A673 (cell line): ENCODE measurements at regions not wholly inside any gene's neighbourhood (a gene's known extent, or its start where the extent isn't known, plus 50 kb on each side); places are given as distances from the start of the nearest gene placed in this dataset.

Experiments
- BruUV-seq: library from RNA; stranded (reverse); fragments of 400-500 nt; replicated peaks from 2 replicates; lab custom pipeline; 2021; lab: Mats Ljungman, UMichigan
- CTCF ChIA-PET: fragments of 300-600 bp; sonication (Branson Sonifier 250); formaldehyde crosslinking; loops from one replicate; lab custom pipeline; 2022; ENCODE audit warnings: antibody characterized with exemption; lab: Charles Lee
- POLR2A ChIA-PET: fragments of 300-600 bp; sonication (Branson Sonifier 250); formaldehyde crosslinking; loops from one replicate; lab custom pipeline; 2022; ENCODE audit warnings: antibody characterized with exemption; ENCODE audit not compliant: low non-redundant PET; lab: Charles Lee
- DNase-seq: peaks from one replicate; pipeline ENCODE4 v3.0.0-alpha.2; 2015; ENCODE audit warnings: low spot score
- H3K27ac ChIP-seq: fragments of 200-600 bp; sonication (generic); 2 replicates; pipeline ENCODE4 v1.5.1; 2016; ENCODE audit warnings: mixed run types, low read depth, mild to moderate bottlenecking, mixed read lengths, antibody characterized with exemption, low read length; ENCODE audit not compliant: poor library complexity, severe bottlenecking
- H3K27me3 ChIP-seq: fragments of 200-600 bp; sonication (generic); replicated peaks from 2 replicates; pipeline ENCODE4 v1.6.1; 2017; ENCODE audit warnings: mixed run types, low read depth, mild to moderate bottlenecking, mixed read lengths, antibody characterized with exemption, low read length; ENCODE audit not compliant: insufficient read depth, poor library complexity
- H3K36me3 ChIP-seq: fragments of 200-600 bp; sonication (generic); 2 replicates; pipeline ENCODE4 v1.6.1; 2016; ENCODE audit warnings: mixed run types, mild to moderate bottlenecking, mixed read lengths, antibody characterized with exemption, low read length; ENCODE audit not compliant: insufficient read depth, poor library complexity, severe bottlenecking
- H3K4me1 ChIP-seq: fragments of 200-600 bp; sonication (generic); 2 replicates; pipeline ENCODE4 v1.6.1; 2017; ENCODE audit warnings: mixed run types, mild to moderate bottlenecking, mixed read lengths, antibody characterized with exemption, low read length; ENCODE audit not compliant: insufficient read depth, poor library complexity, severe bottlenecking
- H3K4me3 ChIP-seq: fragments of 200-600 bp; sonication (generic); 2 replicates; pipeline ENCODE4 v1.5.1; 2016; ENCODE audit warnings: low read depth, mixed run types, mild to moderate bottlenecking, mixed read lengths, low read length; ENCODE audit not compliant: poor library complexity, severe bottlenecking
- H3K9me3 ChIP-seq: fragments of 200-600 bp; sonication (generic); 2 replicates; pipeline ENCODE4 v1.6.1; 2016; ENCODE audit warnings: mixed run types, low read depth, mild to moderate bottlenecking, mixed read lengths, antibody characterized with exemption, low read length; ENCODE audit not compliant: poor library complexity, severe bottlenecking
- EZH2 ChIP-seq: fragments of 200-600 bp; sonication (generic); IDR thresholded peaks from 2 replicates; pipeline ENCODE4 v1.6.1; 2017; ENCODE audit warnings: borderline replicate concordance, low read depth, mild to moderate bottlenecking, mixed read lengths, antibody characterized with exemption, low read length; ENCODE audit not compliant: poor library complexity, severe bottlenecking
- intact Hi-C: fragments of 100-400 bp; cut with micrococcal nuclease; formaldehyde crosslinking; loops from one replicate; pipeline ENCODE4 v1.10.0; 2022; ENCODE audit not compliant: unreplicated experiment
- TF ChIP-seq, protein P1 (sequence below): fragments of 300-800, 200-600 bp; sonication (generic); conservative IDR thresholded peaks from 2 replicates; pipeline ENCODE4 v1.5.1; 2017; ENCODE audit warnings: low read depth, mild to moderate bottlenecking, antibody characterized with exemption, low read length, moderate library complexity, mixed read lengths

DNA sequence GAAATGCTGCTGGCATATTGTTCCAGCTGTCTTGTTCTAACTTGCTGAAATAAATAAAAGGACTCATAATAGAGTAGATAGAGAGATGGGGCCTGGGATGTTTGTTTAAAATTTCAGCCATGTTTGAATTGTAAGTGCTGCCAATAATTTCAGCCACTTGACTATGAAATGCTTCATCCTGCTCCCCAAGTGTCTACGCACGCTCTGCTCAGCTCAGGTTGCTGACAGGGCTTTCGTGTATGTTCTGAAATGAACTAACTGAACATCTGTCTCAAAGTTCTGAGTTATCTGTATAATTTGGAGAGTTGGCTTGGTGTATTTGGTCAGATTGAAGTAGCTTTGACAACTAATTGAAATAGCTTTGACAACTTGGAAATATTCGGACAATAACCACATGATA, 387.8 kb downstream of the BMP2 start:
- no peak for DNase-seq
- POLR2A ChIA-PET: no interaction called here
- Histone ChIP-seq H3K4me1 (no peaks in the 10 kb centered on the region), H3K9me3 (no peaks in the 10 kb centered on the region), H3K4me3 (no peak overlapping the region), H3K36me3 (no peaks in the 10 kb centered on the region), H3K27ac (no peak overlapping the region), H3K27me3 (no peaks in the 10 kb centered on the region)
- intact Hi-C loops: no loop called here
- TF ChIP-seq, protein P1, sequence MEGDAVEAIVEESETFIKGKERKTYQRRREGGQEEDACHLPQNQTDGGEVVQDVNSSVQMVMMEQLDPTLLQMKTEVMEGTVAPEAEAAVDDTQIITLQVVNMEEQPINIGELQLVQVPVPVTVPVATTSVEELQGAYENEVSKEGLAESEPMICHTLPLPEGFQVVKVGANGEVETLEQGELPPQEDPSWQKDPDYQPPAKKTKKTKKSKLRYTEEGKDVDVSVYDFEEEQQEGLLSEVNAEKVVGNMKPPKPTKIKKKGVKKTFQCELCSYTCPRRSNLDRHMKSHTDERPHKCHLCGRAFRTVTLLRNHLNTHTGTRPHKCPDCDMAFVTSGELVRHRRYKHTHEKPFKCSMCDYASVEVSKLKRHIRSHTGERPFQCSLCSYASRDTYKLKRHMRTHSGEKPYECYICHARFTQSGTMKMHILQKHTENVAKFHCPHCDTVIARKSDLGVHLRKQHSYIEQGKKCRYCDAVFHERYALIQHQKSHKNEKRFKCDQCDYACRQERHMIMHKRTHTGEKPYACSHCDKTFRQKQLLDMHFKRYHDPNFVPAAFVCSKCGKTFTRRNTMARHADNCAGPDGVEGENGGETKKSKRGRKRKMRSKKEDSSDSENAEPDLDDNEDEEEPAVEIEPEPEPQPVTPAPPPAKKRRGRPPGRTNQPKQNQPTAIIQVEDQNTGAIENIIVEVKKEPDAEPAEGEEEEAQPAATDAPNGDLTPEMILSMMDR: no peak
- no peak for TF ChIP-seq EZH2
- CTCF ChIA-PET: no interaction called here
- BruUV-seq: no TSS peak

DNA sequence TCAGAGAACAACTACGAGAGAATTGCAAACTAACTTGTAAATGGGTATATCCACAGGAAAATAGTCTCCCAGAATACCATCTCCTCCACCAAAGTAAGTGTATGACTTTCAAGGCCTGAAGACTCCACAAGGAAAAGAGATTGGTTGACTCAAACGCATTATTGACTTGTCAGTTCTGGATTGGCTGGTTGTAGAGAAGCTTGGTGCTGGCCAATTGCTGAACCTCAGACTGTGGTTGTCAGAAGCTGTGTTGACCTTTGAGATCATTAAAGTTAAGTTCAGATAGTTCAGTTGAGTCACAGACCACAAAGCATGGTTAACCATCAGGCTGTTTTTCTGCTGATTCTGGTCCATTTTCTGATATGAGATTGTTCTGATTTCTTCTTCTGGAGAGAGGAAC, 388.3 kb downstream of the BMP2 start:
- H3K27ac ChIP-seq: no peak overlapping the region
- H3K4me1 ChIP-seq: no peaks in the 10 kb centered on the region
- BruUV-seq: no TSS peak
- ChIA-PET CTCF (no interaction called here), POLR2A (no interaction called here)
- H3K9me3 ChIP-seq: no peaks in the 10 kb centered on the region
- no peaks in the 10 kb centered on the region for H3K36me3 ChIP-seq
- TF ChIP-seq, protein P1: no peak
- no peak for TF ChIP-seq EZH2
- no peak overlapping the region for H3K4me3 ChIP-seq
- H3K27me3 ChIP-seq: no peaks in the 10 kb centered on the region
- no peak for DNase-seq
- intact Hi-C loops: no loop called here

DNA sequence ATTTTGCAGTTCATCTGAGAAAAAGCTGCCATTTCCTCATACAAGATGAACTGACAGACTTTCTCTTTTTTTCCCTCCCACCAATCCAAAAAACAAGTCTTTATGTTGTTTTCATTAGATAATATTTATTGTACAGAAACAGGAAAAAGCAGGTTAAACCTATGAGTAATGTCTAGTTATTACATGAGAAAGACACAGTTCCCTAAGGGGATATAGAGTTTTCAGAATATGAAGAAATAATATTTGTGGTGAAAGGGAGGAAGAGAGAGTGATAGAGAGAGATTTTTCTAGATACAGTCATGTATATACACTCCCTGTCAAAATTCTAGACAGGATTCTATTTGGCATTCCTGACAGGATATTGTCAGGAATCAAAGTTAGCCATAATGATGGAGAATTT, 392.4 kb downstream of the BMP2 start:
- Histone ChIP-seq H3K4me3 (no peak overlapping the region), H3K4me1 (no peaks in the 10 kb centered on the region), H3K36me3 (no peaks in the 10 kb centered on the region), H3K9me3 (no peaks in the 10 kb centered on the region), H3K27me3 (no peaks in the 10 kb centered on the region), H3K27ac (no peak overlapping the region)
- intact Hi-C loops: no loop called here
- no TSS peak for BruUV-seq
- ChIA-PET CTCF (no interaction called here), POLR2A (no interaction called here)
- no peak for DNase-seq
- no peak for TF ChIP-seq EZH2
- TF ChIP-seq, protein P1: no peak
